ENCODE measurements at regions not wholly inside any gene's neighbourhood (a gene's known extent, or its start where the extent isn't known, plus 50 kb on each side); places are given as distances from the start of the nearest gene placed in this dataset.
A peak's percentile ranks its signal among the peaks of the same experiment; 100 is the strongest.
"Not testable (repeated sequence)": the region's sequence is repeated elsewhere in the genome, so short reads cannot be mapped to it uniquely, and the experiment has no call there.

DNA sequence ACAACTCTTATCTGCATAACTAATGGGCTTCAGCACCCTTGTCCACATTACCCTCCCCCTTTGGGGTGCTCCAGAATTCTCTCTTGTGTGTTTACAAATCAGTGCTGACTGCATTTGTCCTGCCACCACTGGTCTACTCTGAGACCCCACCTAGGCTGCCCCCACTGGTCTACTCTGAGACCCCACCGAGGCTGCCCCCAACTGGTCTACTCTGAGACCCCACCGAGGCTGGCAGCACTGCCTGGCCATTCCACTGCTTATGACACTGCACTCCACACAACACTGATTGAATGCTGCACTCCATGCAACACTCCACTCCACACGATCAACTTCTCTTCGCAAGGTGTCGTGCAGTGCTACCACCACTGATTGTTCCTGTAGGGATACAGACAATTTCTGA lies 1459.2 kb upstream of the SLC10A2 start:
- 91 to 96% methylated on average over 5 of the region's 5 CpGs for WGBS, 2 donors
- DNase-seq = no peak
- no peak for ATAC-seq

DNA sequence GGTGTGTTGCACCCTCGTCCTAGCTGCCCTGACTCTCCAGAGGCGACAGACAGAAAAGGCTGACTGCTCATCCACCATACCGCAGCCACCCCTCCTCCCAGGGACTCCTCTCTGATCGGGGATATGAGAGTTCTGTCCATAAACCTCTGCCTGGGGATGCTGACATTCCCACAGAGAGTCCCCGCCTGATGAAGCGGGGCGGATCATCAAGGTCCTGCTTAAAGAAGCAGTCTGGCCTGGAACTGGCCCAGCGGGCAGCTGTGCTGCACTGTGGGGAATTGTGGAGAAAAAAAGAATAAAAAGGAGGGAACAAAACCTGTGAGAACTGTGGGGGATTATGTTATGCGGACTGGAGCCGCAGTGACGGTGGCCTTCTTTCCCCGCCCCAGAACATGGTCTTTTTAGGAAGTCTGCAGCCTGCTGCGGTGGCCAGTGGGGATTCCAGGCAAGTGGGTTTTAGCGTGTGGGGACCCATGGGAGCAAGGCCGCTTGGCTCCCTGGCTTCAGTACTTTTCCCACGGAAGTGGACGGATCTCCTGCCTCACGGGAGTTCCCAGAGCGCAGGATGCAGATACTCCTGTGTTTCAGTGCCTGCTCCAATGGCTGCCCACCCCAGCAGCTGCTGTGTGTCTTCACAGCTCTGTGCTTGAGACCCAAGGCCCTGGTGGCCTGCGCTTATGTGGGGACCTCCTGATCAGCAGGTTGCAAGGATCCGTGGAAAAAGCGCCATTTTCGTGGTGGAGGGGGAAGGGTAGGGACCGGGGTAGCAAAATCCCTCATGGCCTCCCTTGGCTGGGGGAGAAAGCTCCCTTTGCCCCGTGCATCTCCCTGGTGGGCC lies 1456.2 kb upstream of the SLC10A2 start:
- WGBS, 2 donors = 87 to 88% methylated on average over 25 of the region's 25 CpGs
- Histone ChIP-seq H3K36me3 (no peaks in the 10 kb centered on the region), H3K9me3 (peaks cover 0 to 41% (median 0%) of the 10 kb centered on the region in 11 donors), H3K4me1 (no peaks in the 10 kb centered on the region), H3K27me3 (no peaks in the 10 kb centered on the region), H3K27ac (no peak overlapping the region), H3K4me3 (no peak overlapping the region)
- DNase-seq (peak; percentile 24 to 27), ATAC-seq (peak in 6 of 8 donors; percentile 21 to 86 (median 47))
- intact Hi-C loops (cut with DNase I) = no loop called here
- TF ChIP-seq, protein P1, sequence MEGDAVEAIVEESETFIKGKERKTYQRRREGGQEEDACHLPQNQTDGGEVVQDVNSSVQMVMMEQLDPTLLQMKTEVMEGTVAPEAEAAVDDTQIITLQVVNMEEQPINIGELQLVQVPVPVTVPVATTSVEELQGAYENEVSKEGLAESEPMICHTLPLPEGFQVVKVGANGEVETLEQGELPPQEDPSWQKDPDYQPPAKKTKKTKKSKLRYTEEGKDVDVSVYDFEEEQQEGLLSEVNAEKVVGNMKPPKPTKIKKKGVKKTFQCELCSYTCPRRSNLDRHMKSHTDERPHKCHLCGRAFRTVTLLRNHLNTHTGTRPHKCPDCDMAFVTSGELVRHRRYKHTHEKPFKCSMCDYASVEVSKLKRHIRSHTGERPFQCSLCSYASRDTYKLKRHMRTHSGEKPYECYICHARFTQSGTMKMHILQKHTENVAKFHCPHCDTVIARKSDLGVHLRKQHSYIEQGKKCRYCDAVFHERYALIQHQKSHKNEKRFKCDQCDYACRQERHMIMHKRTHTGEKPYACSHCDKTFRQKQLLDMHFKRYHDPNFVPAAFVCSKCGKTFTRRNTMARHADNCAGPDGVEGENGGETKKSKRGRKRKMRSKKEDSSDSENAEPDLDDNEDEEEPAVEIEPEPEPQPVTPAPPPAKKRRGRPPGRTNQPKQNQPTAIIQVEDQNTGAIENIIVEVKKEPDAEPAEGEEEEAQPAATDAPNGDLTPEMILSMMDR (IDR thresholded peaks at IDR 0.05) = no peak

More for the DNA sequence above, 1459.2 kb upstream of the SLC10A2 start:
- intact Hi-C loops (cut with DNase I) = no loop called here
- no peaks in the 10 kb centered on the region for H3K4me1 ChIP-seq
- H3K4me3 ChIP-seq = no peak overlapping the region
- H3K36me3 ChIP-seq = no peaks in the 10 kb centered on the region
- H3K27me3 ChIP-seq = no peaks in the 10 kb centered on the region
- no peak overlapping the region for H3K27ac ChIP-seq
- H3K9me3 ChIP-seq = peaks cover 0 to 36% (median 0%) of the 10 kb centered on the region in 11 donors
- TF ChIP-seq, protein P1 (IDR thresholded peaks at IDR 0.05) = no peak

DNA sequence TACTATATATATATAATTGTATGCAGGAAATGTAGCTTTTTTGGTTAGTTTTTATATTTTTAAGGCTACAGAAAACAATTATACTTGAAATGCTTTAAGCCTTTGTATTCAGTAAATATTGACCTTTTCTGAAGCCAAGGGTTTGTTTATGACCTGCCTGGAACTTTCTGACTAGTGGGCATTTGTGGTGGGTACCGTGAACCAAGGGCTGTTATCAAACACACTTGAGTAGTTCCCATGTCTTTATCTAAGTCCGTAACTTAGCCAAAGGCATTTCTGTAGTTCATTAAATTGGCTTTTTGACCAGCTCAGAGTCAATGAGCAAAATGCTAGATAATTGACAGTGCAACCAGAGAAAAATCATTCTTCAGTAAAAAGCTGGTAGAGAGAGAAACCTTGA lies 1444.2 kb upstream of the SLC10A2 start:
- Histone ChIP-seq H3K36me3 (no peaks in the 10 kb centered on the region), H3K27ac (no peak overlapping the region), H3K9me3 (no peaks in the 10 kb centered on the region), H3K27me3 (no peaks in the 10 kb centered on the region), H3K4me3 (no peak overlapping the region), H3K4me1 (no peaks in the 10 kb centered on the region)
- 61 to 73% methylated on average over 2 of the region's 2 CpGs for WGBS, 2 donors
- TF ChIP-seq, protein P1 (IDR thresholded peaks at IDR 0.05) = no peak
- intact Hi-C loops (cut with DNase I) = no loop called here
- DNase-seq = no peak
- no peak for ATAC-seq

DNA sequence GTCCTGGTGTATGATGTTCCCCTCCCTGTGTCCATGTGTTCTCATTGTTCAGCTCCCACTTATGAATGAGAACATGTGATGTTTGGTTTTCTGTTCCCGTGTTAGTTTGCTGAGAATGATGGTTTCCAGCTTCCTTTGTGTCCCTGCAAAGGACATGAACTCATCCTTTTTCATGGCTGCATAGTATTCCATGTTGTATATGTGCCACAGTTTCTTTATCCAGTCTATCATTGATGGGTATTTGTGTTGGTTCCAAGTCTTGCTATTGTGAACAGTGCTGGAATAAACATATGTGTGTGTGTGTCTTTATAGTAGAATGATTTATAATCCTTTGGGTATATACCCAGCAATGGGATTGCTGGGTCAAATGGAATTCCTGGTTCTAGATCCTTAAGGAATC lies 1427.3 kb upstream of the SLC10A2 start:
- WGBS, 2 donors = 77 to 96% methylated on average over 1 of the region's 1 CpG
- DNase-seq; H3K4me1 ChIP-seq; ATAC-seq; H3K4me3 ChIP-seq; H3K36me3 ChIP-seq; H3K27me3 ChIP-seq; intact Hi-C loops (cut with DNase I); H3K27ac ChIP-seq: not testable (repeated sequence)
- peaks cover 0 to 14% (median 3%) of the 10 kb centered on the region in 11 donors for H3K9me3 ChIP-seq

DNA sequence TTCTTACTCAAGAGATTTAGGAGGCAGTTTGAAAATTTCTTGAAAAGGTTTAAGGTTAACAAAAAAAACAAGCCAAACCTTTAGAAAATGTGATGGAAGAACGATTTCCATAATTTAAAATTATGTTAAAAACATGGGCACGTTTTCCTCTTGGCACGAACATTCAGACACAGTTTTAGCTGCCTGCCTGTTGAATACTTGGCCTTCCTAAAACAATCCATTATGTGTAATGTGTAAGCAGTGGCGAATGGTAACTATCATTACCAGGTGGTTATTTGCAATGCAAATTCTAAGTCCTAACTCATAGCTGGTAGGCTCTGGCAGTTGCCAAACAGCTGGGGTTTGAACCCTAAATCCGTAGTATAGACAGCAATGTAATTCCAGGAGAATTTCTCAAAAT lies 1425.7 kb upstream of the SLC10A2 start:
- H3K9me3 ChIP-seq = peaks cover 0 to 14% (median 3%) of the 10 kb centered on the region in 11 donors
- no peak overlapping the region for H3K27ac ChIP-seq
- ATAC-seq (no peak), DNase-seq (no peak)
- no peaks in the 10 kb centered on the region for H3K4me1 ChIP-seq
- TF ChIP-seq, protein P1 (IDR thresholded peaks at IDR 0.05) = no peak
- H3K36me3 ChIP-seq = no peaks in the 10 kb centered on the region
- no peak overlapping the region for H3K4me3 ChIP-seq
- intact Hi-C loops (cut with DNase I) = no loop called here
- WGBS, 2 donors = 74 to 79% methylated on average over 5 of the region's 5 CpGs
- H3K27me3 ChIP-seq = no peaks in the 10 kb centered on the region
